SK-N-SH (cell line): ENCODE measurements at regions not wholly inside any gene's neighbourhood (a gene's known extent, or its start where the extent isn't known, plus 50 kb on each side); places are given as distances from the start of the nearest gene placed in this dataset.

Experiments
- CTCF ChIA-PET: fragments of 300-600, 350-600 bp; formaldehyde crosslinking; extraction: SDS; loops from one replicate; lab custom pipeline; 2021; lab: Yijun Ruan, JAX
- POLR2A ChIA-PET: fragments of 350-600 bp; sonication (Branson Sonifier 250); formaldehyde crosslinking; extraction: SDS; loops from one replicate; lab custom pipeline; 2020; ENCODE audit warnings: antibody characterized with exemption, inconsistent platforms; lab: Yijun Ruan, JAX
- DNase-seq: peaks from one replicate; pipeline ENCODE4 v3.0.0; 2012
- H2AFZ ChIP-seq: fragments of 200-600 bp; sonication (generic); 2 replicates; pipeline ENCODE4 v1.8.1; 2016; ENCODE audit warnings: antibody characterized with exemption, mild to moderate bottlenecking, low read depth
- H3F3A ChIP-seq: fragments of 200-600 bp; sonication (generic); replicated peaks from 2 replicates; pipeline ENCODE3; 2016; ENCODE audit warnings: antibody characterized with exemption, mild to moderate bottlenecking; ENCODE audit not compliant: insufficient read depth
- H3K27ac ChIP-seq, 2 experiments: fragments of 200-500 bp in 1 of 2; fragments of 200-600 bp in 1 of 2; sonication (Bioruptor generic) in 1 of 2; sonication (generic), shearing (Covaris generic) in 1 of 2; 2 replicates each; pipeline versions ENCODE4 v1.5.1 to v1.6.1; 2014 to 2016; ENCODE audit warnings: low read depth in 2 of 2, inconsistent platforms in 1 of 2, low read length in 1 of 2, mild to moderate bottlenecking in 1 of 2, mixed read lengths in 1 of 2
- H3K27me3 ChIP-seq: fragments of 200-600 bp; sonication (generic), shearing (Covaris generic); 2 replicates; pipeline ENCODE4 v1.6.1; 2016; ENCODE audit warnings: mixed run types; ENCODE audit not compliant: insufficient read depth
- H3K36me3 ChIP-seq, 2 experiments: fragments of 200-500 bp in 1 of 2; fragments of 200-600 bp in 1 of 2; sonication (Bioruptor generic) in 1 of 2; sonication (generic) in 1 of 2; replicated peaks in 1 of 2; 2 replicates each; pipeline versions ENCODE3 to v1.5.1; 2014 to 2016; ENCODE audit warnings: low read length in 1 of 2, mild to moderate bottlenecking in 1 of 2; ENCODE audit not compliant: insufficient read depth in 2 of 2, control insufficient read depth in 1 of 2
- H3K4me1 ChIP-seq, 2 experiments: fragments of 200-500 bp in 1 of 2; fragments of 200-600 bp in 1 of 2; sonication (Bioruptor generic) in 1 of 2; sonication (generic), shearing (Covaris generic) in 1 of 2; 2 replicates each; pipeline versions ENCODE4 v1.5.1 to v1.6.1; 2014 to 2016; ENCODE audit warnings: low read depth in 1 of 2, low read length in 1 of 2, mixed run types in 1 of 2; ENCODE audit not compliant: insufficient read depth in 2 of 2, control insufficient read depth in 1 of 2
- H3K4me2 ChIP-seq: fragments of 200-600 bp; sonication (generic), shearing (Covaris generic); 2 replicates; pipeline ENCODE4 v1.6.1; 2017; ENCODE audit warnings: mixed run types
- H3K4me3 ChIP-seq, 2 experiments: fragments of 200-500 bp in 1 of 2; fragments of 200-600 bp in 1 of 2; sonication (Bioruptor generic) in 1 of 2; sonication (generic), shearing (Covaris generic) in 1 of 2; 2 replicates each; pipeline versions ENCODE4 v1.5.1 to v1.8.1; 2014 to 2016; ENCODE audit warnings: low read depth in 2 of 2, inconsistent platforms in 1 of 2, low read length in 1 of 2, mild to moderate bottlenecking in 1 of 2, mixed read lengths in 1 of 2, moderate library complexity in 1 of 2
- H3K79me2 ChIP-seq: fragments of 200-600 bp; sonication (generic); 2 replicates; pipeline ENCODE4 v1.8.1; 2017; ENCODE audit warnings: mild to moderate bottlenecking; ENCODE audit not compliant: insufficient read depth
- H3K9ac ChIP-seq: fragments of 200-600 bp; sonication (generic); 2 replicates; pipeline ENCODE4 v1.6.1; 2017; ENCODE audit warnings: mixed run types
- H3K9me2 ChIP-seq: fragments of 200-600 bp; sonication (generic); 2 replicates; pipeline ENCODE4 v1.6.1; 2017; ENCODE audit warnings: mixed run types
- H3K9me3 ChIP-seq: fragments of 200-600 bp; sonication (generic); 2 replicates; pipeline ENCODE4 v1.6.1; 2017; ENCODE audit warnings: mixed run types, mild to moderate bottlenecking, moderate library complexity
- H4K20me1 ChIP-seq: fragments of 200-600 bp; sonication (generic); 2 replicates; pipeline ENCODE4 v1.6.1; 2017; ENCODE audit warnings: mild to moderate bottlenecking, mixed run types; ENCODE audit not compliant: insufficient read depth
- CHD2 ChIP-seq: fragments of 150-350 bp; IDR thresholded peaks from 2 replicates; pipeline ENCODE4 v1.6.1; 2018; ENCODE audit warnings: low read length; ENCODE audit not compliant: partially characterized antibody
- CTCF ChIP-seq: fragments of 200-600 bp; sonication (generic); IDR thresholded peaks from 2 replicates; pipeline ENCODE4 v1.6.1; 2017; ENCODE audit warnings: antibody characterized with exemption, mild to moderate bottlenecking, moderate library complexity
- ELF1 ChIP-seq: IDR thresholded peaks from 2 replicates; pipeline ENCODE4 v1.4.0; 2012
- EP300 ChIP-seq, 2 experiments: IDR thresholded peaks; 2 replicates each; pipeline versions ENCODE4 v1.4.0 to v1.6.1; 2012; ENCODE audit warnings: borderline replicate concordance in 1 of 2, low read depth in 1 of 2, low read length in 1 of 2
- EZH2phosphoT487 ChIP-seq: fragments of 200-600 bp; sonication (generic); IDR thresholded peaks from 2 replicates; pipeline ENCODE4 v1.6.1; 2017; ENCODE audit warnings: low read depth, mixed run types, mild to moderate bottlenecking, antibody characterized with exemption, moderate library complexity, borderline replicate concordance
- FOXJ3 ChIP-seq: sonication (generic); formaldehyde crosslinking; IDR thresholded peaks from 2 replicates; pipeline ENCODE4 v1.5.1; 2020; ENCODE audit warnings: mild to moderate bottlenecking, missing genetic modification reagents
- GABPA ChIP-seq: IDR thresholded peaks from 2 replicates; pipeline ENCODE4 v1.4.0; 2012; ENCODE audit warnings: low read depth, mild to moderate bottlenecking
- MEF2A ChIP-seq: IDR thresholded peaks from 2 replicates; pipeline ENCODE4 v1.4.0; 2012; ENCODE audit warnings: low read depth, borderline replicate concordance
- NRF1 ChIP-seq: IDR thresholded peaks from 2 replicates; pipeline ENCODE4 v1.6.1; 2012; ENCODE audit warnings: low read depth, mild to moderate bottlenecking, low read length
- POLR2AphosphoS5 ChIP-seq: IDR thresholded peaks from 2 replicates; pipeline ENCODE4 v1.6.1; 2012; ENCODE audit warnings: low read depth, low read length
- RFX5 ChIP-seq: IDR thresholded peaks from 2 replicates; pipeline ENCODE4 v1.6.1; 2012; ENCODE audit warnings: mild to moderate bottlenecking, improper control_type of control experiment, low read length
- SMC3 ChIP-seq: IDR thresholded peaks from 2 replicates; pipeline ENCODE4 v1.6.1; 2012; ENCODE audit warnings: low read depth, low read length, improper control_type of control experiment
- TAF1 ChIP-seq: IDR thresholded peaks from 2 replicates; pipeline ENCODE4 v1.6.1; 2012; ENCODE audit warnings: low read depth, mild to moderate bottlenecking, low read length, moderate library complexity, borderline replicate concordance
- TEAD4 ChIP-seq: IDR thresholded peaks from 2 replicates; pipeline ENCODE4 v1.4.0; 2012; ENCODE audit warnings: mild to moderate bottlenecking, borderline replicate concordance; ENCODE audit not compliant: insufficient read depth
- WGBS: methylation state at CpG from one replicate; pipeline ENCODE4 v1.1.6; 2017; ENCODE audit warnings: low lambda C conversion rate; 5-methylcytosine and 5-hydroxymethylcytosine counted together
- TF ChIP-seq, protein P1 (sequence below): fragments of 150-350 bp; IDR thresholded peaks from 2 replicates; pipeline ENCODE4 v1.6.1; 2016; ENCODE audit warnings: mild to moderate bottlenecking, low read depth, low read length
- TF ChIP-seq, protein P2 (sequence below): IDR thresholded peaks from 2 replicates; pipeline ENCODE4 v1.6.1; 2012; ENCODE audit warnings: mild to moderate bottlenecking, low read depth, low read length, moderate library complexity
- TF ChIP-seq, protein P3 (sequence below): fragments of 150-350 bp; IDR thresholded peaks from 2 replicates; pipeline ENCODE4 v1.6.1; 2017; ENCODE audit warnings: antibody characterized with exemption, low read length, low read depth, borderline replicate concordance
- TF ChIP-seq, protein P4 (sequence below): IDR thresholded peaks from 2 replicates; pipeline ENCODE4 v1.4.0; 2012; ENCODE audit warnings: low read depth, borderline replicate concordance

- no peaks in the 10 kb centered on the region for H3K9me3 ChIP-seq
- POLR2A ChIA-PET: no interaction called here
- H3K36me3 ChIP-seq: no peaks in the 10 kb centered on the region
- H3K4me2 ChIP-seq: no peak overlapping the region
- no peaks in the 10 kb centered on the region for H3K9me2 ChIP-seq
- no peak overlapping the region for H2AFZ ChIP-seq
- H3K27me3 ChIP-seq: no peaks in the 10 kb centered on the region
- no peaks in the 10 kb centered on the region for H3K79me2 ChIP-seq
- no peak for DNase-seq
- H3F3A ChIP-seq: no peaks in the 10 kb centered on the region
- CTCF ChIA-PET: interaction anchor here (2.3 kb wide), 1 partner anchor 29 kb away, joined by 7 read pairs; no protein-coding TSS in a partner anchor
- no peaks in the 10 kb centered on the region for H4K20me1 ChIP-seq
- no peaks in the 10 kb centered on the region for H3K4me1 ChIP-seq
- TF ChIP-seq, protein P1, sequence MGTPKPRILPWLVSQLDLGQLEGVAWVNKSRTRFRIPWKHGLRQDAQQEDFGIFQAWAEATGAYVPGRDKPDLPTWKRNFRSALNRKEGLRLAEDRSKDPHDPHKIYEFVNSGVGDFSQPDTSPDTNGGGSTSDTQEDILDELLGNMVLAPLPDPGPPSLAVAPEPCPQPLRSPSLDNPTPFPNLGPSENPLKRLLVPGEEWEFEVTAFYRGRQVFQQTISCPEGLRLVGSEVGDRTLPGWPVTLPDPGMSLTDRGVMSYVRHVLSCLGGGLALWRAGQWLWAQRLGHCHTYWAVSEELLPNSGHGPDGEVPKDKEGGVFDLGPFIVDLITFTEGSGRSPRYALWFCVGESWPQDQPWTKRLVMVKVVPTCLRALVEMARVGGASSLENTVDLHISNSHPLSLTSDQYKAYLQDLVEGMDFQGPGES: no peak
- TF ChIP-seq RFX5 (no peak), ELF1 (no peak), CHD2 (no peak), EZH2phosphoT487 (no peak), SMC3 (no peak), CTCF (no peak), FOXJ3 (no peak), MEF2A (no peak), TAF1 (no peak), NRF1 (no peak), GABPA (no peak), POLR2AphosphoS5 (no peak), EP300 (IDR thresholded peaks at IDR 0.05; ENCODE audit: borderline replicate concordance in 1 of 2, low read depth in 1 of 2, low read length in 1 of 2) (no peak), TEAD4 (no peak)
- TF ChIP-seq, protein P2, sequence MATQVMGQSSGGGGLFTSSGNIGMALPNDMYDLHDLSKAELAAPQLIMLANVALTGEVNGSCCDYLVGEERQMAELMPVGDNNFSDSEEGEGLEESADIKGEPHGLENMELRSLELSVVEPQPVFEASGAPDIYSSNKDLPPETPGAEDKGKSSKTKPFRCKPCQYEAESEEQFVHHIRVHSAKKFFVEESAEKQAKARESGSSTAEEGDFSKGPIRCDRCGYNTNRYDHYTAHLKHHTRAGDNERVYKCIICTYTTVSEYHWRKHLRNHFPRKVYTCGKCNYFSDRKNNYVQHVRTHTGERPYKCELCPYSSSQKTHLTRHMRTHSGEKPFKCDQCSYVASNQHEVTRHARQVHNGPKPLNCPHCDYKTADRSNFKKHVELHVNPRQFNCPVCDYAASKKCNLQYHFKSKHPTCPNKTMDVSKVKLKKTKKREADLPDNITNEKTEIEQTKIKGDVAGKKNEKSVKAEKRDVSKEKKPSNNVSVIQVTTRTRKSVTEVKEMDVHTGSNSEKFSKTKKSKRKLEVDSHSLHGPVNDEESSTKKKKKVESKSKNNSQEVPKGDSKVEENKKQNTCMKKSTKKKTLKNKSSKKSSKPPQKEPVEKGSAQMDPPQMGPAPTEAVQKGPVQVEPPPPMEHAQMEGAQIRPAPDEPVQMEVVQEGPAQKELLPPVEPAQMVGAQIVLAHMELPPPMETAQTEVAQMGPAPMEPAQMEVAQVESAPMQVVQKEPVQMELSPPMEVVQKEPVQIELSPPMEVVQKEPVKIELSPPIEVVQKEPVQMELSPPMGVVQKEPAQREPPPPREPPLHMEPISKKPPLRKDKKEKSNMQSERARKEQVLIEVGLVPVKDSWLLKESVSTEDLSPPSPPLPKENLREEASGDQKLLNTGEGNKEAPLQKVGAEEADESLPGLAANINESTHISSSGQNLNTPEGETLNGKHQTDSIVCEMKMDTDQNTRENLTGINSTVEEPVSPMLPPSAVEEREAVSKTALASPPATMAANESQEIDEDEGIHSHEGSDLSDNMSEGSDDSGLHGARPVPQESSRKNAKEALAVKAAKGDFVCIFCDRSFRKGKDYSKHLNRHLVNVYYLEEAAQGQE: no peak
- TF ChIP-seq, protein P3, sequence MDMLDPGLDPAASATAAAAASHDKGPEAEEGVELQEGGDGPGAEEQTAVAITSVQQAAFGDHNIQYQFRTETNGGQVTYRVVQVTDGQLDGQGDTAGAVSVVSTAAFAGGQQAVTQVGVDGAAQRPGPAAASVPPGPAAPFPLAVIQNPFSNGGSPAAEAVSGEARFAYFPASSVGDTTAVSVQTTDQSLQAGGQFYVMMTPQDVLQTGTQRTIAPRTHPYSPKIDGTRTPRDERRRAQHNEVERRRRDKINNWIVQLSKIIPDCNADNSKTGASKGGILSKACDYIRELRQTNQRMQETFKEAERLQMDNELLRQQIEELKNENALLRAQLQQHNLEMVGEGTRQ: no peak
- TF ChIP-seq, protein P4, sequence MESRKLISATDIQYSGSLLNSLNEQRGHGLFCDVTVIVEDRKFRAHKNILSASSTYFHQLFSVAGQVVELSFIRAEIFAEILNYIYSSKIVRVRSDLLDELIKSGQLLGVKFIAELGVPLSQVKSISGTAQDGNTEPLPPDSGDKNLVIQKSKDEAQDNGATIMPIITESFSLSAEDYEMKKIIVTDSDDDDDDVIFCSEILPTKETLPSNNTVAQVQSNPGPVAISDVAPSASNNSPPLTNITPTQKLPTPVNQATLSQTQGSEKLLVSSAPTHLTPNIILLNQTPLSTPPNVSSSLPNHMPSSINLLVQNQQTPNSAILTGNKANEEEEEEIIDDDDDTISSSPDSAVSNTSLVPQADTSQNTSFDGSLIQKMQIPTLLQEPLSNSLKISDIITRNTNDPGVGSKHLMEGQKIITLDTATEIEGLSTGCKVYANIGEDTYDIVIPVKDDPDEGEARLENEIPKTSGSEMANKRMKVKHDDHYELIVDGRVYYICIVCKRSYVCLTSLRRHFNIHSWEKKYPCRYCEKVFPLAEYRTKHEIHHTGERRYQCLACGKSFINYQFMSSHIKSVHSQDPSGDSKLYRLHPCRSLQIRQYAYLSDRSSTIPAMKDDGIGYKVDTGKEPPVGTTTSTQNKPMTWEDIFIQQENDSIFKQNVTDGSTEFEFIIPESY: no peak
- whole genome bisulfite sequencing: 18% methylated on average over 6 of the region's 6 CpGs
- no peak overlapping the region for H3K4me3 ChIP-seq
- no peak overlapping the region for H3K27ac ChIP-seq
- no peak overlapping the region for H3K9ac ChIP-seq
Measured at GRCh38 chr4:159735281-159736207, 632.7 kb downstream of the RAPGEF2 start.
